ENCODE measurements at regions not wholly inside any gene's neighbourhood (a gene's known extent, or its start where the extent isn't known, plus 50 kb on each side); places are given as distances from the start of the nearest gene placed in this dataset.
"Not testable (repeated sequence)": the region's sequence is repeated elsewhere in the genome, so short reads cannot be mapped to it uniquely, and the experiment has no call there.

DNA sequence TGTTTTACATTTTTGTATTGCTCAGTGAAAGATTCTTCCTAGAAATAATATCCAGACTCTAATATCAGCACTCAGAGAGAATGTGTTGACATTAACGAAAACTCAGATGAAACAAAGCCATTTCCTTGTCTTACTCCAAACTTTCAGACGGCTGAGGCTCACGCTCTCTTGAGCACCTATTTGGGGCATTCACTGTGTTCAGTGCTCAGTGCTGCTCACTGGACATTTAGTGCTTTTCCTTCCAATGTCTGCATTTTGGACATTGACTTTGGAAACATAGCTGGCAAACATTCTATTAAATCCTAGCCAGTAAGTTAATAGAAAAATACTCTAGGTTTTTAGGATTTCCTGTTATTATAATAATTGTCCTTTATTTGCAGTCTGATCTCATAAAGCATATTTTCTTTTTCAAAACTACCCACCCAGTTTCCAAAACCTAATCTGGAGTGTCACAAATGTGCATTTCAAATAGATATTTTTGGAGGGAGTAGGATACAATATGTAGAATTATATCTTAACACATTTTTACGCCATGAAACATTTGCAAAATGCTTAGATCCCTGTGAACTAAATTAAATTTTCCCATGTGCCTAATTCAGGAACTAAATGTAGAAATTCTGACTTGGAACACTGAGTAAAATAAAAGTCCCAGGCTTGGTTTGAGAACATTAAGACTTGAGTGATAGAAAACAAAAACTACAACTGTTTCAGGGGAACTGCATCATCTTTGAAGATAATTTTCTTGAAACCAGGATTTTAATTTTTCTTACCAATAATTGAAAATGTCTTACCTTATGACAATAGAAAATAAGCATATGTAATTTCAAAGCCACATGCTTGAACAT is 91.7 kb upstream of the B3GAT2 start:
- DNase-seq (no peak), ATAC-seq (no peak)
- intact Hi-C loops (cut with DNase I, micrococcal nuclease): no loop called here

DNA sequence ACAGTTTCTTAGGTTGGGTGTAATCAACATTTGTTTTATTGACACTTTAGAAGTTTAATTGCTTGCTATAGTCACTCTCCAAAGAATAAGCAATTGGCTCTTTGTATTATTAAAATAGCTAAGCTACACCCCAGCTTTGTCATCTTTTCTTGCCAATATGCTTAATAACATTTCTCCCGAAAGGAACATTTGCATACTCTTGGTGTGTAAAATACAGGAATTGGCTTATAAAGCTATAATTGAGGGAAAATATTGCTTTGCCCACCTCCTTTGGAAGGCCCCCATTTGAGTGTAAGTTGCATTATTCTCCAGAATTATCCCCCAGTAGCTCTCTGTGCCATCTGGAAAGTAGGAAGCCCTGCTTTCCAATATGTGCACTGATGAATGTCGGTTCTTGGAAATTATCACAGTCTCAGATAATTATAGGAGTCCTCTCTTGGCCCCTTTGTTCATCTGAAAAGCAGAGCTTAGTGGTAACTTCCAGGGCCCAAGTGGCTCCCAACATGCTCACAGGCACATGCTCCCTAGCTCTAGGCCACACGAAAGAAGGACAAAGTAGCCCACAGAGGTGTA is 92.4 kb upstream of the B3GAT2 start:
- intact Hi-C loops (cut with DNase I, micrococcal nuclease): no loop called here
- ATAC-seq (no peak), DNase-seq (no peak)

DNA sequence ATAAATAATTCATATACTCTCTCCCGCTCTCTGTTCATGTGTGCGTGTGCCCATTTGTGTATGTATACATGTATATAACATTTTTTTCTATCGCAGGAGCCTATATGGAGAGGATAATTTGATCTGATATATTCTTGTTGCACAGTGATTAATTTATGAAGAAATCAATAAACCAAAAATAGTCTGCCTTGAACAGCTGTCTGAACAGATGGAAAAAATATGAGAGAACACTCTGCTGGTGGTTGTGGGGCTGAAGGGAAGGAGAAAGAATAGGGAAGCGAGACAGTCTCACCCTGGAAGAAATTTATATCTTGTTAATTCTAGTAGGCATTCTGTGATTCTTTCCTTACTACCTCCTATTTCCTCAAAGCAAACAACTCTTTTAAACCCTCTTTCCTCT is 96.6 kb upstream of the B3GAT2 start:
- intact Hi-C loops (cut with DNase I, micrococcal nuclease): no loop called here
- ATAC-seq (no peak), DNase-seq (no peak)

DNA sequence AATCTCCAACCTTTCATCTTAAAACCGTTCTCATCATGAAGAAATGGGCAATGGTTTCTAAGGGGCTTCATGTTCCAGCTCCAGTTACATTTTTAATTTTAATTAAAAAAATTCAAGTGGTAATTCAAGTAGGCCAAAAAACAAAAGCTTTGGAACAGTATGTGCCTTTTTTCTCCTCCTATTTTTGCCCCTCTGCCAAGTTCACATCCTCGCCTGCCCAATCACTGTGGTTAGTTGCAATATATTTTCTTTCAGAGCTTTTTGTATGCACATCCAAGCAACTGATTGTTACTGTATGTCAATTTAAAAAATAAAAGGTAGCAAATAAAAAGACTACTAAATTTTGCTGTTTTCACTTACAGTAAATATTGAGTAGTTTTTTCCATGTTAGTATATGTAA is 99.8 kb upstream of the B3GAT2 start:
- DNase-seq: no peak
- no peak for ATAC-seq
- intact Hi-C loops (cut with DNase I, micrococcal nuclease): no loop called here

DNA sequence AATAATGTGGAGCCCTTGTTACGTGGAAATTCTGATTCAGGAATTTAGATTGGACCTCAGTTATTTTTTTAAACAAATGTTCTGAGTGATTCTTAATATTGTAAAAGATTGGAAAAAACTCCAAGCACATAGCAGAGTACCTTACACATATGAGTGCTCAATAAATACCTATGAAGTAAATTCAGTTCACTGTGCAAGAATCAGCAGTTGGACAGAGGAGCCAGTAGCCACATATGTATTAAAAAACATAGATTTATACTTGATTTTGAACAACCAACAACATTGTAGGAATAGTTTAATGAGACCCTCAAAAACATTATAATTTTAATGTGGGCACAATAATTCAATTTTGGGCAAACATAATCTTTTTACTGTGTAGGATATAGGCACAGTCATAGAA is 109.3 kb upstream of the B3GAT2 start:
- intact Hi-C loops (cut with DNase I, micrococcal nuclease): no loop called here
- DNase-seq (no peak), ATAC-seq (no peak)

DNA sequence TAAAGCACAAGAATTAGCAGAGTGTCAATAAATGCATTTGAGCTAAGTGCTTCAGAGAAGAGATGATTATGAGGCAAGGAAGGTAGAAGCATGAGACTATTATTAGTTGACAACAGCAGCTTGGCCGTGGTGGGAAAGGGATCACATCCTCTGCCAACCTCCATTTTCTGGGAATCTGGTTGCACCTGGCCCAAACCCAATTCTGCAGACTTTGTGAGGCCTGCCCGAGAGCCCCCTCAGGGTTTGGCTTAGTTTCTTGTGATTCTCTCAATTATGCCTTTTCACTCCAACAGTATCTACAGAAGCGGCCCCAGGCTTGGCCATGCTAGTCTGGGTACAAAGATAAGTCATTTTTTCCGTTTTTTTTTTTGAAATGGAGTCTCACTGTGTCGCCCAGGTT is 111.0 kb upstream of the B3GAT2 start:
- intact Hi-C loops (cut with DNase I, micrococcal nuclease): no loop called here
- no peak for ATAC-seq

DNA sequence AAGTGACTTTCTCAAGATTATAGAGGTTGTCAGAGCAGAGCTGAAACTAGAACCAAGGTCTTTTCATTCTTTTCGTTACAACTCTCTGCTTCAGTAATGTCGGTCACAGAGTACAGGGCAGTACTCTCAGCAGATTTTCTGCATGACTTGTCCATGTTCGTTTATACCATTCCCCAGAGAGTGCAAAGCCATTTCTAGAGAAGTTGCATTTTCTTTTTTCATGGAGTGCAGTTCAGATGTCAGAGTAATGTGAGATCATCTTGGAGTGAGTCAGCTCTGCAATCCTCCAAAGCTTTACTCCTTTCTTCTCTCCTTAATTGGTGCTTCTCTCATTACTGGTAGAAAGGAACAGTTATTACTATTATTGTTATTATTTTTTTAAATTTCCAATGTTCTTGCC is 115.6 kb upstream of the B3GAT2 start:
- no peak for DNase-seq
- intact Hi-C loops (cut with DNase I, micrococcal nuclease): no loop called here
- ATAC-seq: no peak

More for the DNA sequence above, 111.0 kb upstream of the B3GAT2 start:
- DNase-seq: no peak

DNA sequence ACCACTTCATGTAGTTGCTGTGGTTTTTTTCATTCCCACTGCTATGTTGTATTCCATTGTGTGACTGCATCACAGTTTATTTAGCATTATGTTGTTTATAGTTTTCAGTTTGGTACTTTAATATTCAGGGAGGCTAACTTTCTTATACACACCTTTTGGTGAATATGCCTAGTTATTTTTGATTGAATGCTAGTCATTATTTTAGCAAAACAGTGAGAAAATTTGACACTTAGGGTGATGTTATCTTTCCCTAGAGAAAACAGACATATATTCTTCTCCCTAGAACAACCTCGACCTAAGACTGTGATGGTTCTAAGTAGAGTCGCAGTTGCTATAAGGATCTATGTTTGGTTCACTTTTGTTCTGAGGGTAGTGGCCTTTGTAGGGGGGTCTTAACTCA is 120.8 kb upstream of the B3GAT2 start:
- intact Hi-C loops (cut with DNase I, micrococcal nuclease): no loop called here
- ATAC-seq (no peak), DNase-seq (no peak)

DNA sequence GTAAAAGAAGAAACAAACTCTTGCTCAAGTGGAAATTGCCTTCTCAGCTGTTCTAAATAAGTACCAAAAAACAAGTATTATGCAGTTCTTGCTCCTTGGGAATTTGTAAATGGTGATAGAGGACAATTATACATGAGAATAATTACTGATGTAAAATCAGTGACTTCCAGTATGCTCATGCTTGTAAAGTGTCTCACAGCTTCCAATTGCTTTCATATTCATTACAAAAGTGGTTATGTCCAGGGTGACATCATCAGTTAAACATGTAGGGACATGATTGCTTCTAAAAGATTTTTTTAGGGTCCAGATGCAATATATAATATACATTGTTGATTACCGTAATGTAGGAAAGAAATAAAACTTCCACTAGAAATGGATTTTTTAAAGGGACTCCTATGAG is 122.8 kb upstream of the B3GAT2 start:
- intact Hi-C loops (cut with DNase I, micrococcal nuclease): no loop called here
- no peak for ATAC-seq
- no peak for DNase-seq

DNA sequence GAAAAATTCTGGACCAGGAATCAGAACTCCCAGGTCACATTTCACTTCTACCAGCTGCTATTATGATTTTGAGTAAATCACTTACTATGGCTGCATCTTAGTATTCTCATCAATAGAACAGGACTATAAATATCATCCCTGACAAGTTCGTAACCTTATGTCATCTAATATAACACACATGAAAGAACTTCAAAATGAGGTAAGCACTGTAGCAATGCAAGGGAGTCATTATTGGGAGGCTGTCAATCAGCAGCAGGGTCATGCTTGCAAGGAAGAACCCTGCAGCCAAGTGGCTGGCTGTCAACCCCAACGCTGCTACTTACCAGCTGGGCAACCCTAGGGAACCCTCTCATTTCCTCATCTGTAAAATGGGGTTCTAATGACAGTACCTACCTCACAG is 123.3 kb upstream of the B3GAT2 start:
- DNase-seq (no peak), ATAC-seq (no peak)
- intact Hi-C loops (cut with DNase I, micrococcal nuclease): no loop called here

DNA sequence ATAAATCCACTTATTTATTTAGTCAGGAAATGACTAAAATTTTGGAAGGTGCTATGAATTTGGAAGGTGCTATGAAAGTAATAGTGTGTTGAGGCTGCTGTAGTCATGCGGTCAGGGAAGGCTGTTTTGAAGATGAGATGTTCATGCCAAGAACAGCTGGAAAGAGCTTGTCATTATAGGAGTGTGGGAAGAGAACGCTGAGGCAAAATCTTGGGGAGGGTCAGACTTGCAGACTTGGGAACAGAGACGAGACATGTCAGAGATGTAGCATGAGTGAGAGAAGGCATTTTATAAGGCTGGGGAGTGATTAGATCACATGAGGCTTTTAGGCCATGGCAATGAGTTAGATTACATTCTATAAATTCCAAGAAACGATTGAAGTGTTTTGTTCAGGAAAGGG is 124.0 kb upstream of the B3GAT2 start:
- no peak for ATAC-seq
- intact Hi-C loops (cut with DNase I, micrococcal nuclease): no loop called here
- no peak for DNase-seq

DNA sequence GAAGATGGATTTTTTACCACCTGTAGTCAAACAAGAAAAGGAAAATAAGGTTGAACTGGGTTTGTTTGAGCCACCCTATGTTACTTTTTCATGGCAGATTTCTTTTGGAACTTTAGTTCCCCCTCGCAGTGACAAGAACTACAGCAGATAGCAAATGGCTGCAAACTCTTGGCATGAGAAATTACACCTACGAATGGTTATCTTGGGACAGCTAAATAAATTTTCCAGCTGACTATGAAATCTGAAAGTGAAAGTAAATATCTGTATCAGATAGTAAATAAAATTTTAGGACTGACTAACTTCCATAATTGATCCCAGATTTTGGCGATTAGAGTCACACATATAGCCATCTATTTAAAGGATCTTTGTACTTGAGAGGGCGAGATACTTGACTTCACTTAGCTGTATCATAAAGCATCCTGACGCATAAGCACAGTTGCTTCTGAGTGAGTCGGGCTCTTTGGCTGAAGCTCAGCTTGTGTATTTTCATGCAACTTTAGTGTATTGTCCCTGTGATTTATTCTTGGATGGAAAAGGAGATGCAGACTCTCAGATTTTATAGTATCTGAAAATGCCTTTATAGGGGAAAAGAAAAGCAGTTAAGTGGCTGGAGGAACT is 125.3 kb upstream of the B3GAT2 start:
- intact Hi-C loops (cut with DNase I, micrococcal nuclease): no loop called here
- ATAC-seq (no peak), DNase-seq (no peak)

DNA sequence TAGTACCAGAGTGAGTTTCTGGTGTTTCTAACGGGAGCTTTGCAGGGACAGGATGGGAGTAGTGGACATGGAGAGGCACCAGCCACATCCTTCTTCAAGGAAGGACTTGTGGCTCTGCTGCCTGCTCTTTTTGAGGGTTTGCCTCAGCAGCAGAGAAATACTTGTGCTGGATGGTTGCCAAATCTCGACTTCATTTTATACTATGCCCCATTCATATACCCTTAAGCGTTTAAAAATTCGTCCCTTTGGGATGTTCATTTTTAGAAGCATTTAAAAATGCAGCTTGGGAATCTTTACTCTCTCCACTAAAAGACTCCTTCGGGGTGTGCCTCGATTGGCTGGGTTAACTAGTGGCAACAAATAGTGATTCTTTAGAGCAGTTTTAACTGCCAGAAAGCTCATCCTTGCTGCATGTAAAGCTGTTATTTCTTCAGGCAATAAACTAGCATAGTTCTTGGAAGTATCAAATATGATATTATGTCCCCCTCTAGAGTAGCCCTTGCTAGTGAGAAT is 126.5 kb upstream of the B3GAT2 start:
- no peak for ATAC-seq
- no peak for DNase-seq
- intact Hi-C loops (cut with DNase I, micrococcal nuclease): no loop called here

DNA sequence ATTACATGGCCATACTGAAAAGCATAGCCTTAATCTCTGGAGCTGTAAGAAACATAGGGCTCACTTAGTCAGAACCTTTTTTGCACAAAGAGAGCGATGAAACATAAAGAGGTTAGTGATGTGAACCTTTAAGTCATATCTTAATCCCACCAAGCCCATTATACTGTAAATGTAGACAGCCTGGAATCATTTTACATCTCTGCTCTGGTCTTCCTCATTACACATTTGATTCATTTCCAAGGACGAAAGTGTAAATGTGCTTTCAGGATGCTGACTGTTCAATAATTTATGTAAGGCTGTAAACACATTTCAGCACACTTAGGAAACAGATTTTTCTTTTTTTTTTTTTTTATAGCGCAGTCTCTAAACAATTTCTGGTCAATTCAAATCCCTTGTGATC is 131.3 kb upstream of the B3GAT2 start:
- intact Hi-C loops (cut with DNase I, micrococcal nuclease): no loop called here
- DNase-seq (no peak), ATAC-seq (no peak)

DNA sequence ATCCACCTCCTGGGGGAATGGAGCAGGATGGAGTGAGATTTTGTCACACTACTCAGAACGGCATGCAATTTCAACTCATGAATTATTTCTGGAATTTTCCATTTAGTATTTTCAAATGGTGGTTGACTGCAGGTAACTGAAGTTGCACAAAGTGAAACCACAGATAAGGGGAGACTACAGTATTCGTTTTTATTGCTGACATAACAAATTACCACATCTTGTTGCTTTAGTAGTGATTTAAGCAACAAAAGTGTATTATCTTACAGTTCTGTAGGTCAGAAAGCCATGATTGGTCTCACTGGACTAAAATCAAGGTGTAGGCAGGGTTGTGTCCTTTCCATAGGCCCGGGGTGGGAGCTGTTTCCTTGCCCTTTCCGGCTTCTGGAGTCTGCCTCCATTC is 133.4 kb upstream of the B3GAT2 start:
- intact Hi-C loops (cut with DNase I, micrococcal nuclease): no loop called here
- no peak for ATAC-seq

DNA sequence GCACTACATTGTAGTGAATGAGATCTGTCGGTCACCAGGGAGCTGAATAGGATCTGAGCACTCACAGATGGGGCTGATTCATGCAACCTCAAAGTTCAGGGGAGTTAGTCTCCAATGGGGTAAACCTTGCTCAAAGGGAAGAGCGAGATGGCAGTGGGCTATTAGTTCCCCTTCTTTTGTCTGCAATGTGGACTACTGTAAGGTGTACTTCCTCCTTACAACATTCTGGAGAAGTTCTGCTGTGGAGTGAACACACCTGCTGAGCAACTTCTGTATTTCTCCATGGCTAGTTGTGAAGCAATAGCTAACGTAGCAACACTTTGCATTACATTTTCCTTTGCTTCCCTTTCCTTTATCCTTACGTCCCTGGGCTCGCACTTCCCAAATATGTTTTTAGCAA is 134.3 kb upstream of the B3GAT2 start:
- DNase-seq (no peak), ATAC-seq (no peak)
- intact Hi-C loops (cut with DNase I, micrococcal nuclease): no loop called here

More for the DNA sequence above, 133.4 kb upstream of the B3GAT2 start:
- no peak for DNase-seq

DNA sequence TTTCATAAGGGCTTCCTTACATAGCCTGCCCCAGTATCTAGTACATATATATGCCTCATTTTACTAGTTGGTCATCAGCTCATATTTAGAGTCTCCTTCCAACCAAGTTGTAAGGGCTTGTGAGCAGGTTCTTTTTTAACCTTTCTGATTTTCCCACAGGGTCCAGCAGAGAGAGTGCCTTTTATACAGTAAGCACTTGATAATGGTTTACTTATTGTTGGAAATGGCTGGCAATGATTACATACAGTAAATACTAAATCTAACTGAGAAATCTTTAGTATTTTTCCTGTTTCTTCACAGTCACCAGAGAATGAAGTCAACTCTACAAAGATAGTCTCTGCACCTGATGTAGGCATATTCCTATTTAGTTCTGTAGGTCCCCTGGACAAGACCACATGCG is 135.1 kb upstream of the B3GAT2 start:
- ATAC-seq: no peak
- DNase-seq: no peak
- intact Hi-C loops (cut with DNase I, micrococcal nuclease): no loop called here

DNA sequence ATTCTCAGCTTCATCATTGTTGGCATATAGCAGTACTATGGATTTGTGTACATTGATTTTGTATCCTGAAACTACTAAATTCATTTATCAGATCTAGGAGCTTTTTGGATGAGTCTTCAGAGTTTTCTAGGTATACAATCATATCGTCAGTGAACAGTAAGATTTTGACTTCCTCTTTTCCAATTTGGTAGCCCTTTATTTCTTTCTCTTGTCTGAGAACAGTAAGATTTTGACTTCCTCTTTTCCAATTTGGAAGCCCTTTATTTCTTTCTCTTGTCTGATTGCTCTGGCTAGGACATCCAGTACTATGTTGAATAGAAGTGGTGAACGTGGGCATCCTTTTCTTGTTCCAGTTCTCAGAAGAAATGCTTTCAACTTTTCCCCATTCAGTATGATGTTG is 140.4 kb upstream of the B3GAT2 start:
- DNase-seq; ATAC-seq; intact Hi-C loops (cut with DNase I, micrococcal nuclease): not testable (repeated sequence)

DNA sequence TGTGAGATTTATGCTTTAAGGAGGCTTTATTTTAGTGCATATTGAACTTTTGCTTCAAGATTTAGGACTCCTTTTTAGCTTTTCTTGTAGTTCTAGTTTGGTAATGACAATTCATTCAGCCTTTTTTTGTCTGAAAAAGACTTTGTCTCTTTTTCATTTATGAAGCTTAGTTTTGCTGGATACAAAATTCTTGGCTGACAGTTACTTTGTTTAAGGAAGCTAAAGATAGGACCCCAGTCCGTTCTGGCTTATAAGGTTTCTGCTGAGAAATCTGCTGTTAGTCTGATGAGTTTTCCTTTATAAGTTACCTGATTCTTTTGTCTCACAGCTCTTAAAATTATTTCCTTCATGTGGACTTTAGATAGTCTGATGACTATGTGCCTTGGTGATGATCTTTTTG is 142.8 kb upstream of the B3GAT2 start:
- no peak for DNase-seq
- ATAC-seq: no peak
- intact Hi-C loops (cut with DNase I, micrococcal nuclease): no loop called here

DNA sequence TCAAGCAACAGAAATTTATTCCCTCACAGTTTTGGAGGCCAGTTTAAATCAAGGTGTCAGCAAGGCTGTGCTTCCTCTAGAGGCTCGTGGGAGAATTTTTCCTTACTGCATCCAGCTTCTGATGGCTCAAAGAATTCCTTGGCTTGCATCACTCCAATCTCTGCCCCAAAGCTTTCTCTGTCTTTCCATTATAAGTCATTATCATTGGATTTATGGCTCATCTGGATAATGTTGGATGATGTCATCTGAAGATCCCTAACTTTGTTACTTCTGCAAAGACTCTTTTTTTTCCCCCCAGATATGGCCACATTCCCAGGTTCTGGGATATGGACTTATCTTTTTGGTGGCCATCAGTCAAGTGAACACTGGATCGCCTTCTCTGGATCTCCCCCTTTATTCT is 146.3 kb upstream of the B3GAT2 start:
- intact Hi-C loops (cut with DNase I, micrococcal nuclease): no loop called here

More for the DNA sequence above, 146.3 kb upstream of the B3GAT2 start:
- DNase-seq: no peak
- ATAC-seq: no peak

All from left colon (tissue), 2 donors.